ENCODE measurements at regions not wholly inside any gene's neighbourhood (a gene's known extent, or its start where the extent isn't known, plus 50 kb on each side); places are given as distances from the start of the nearest gene placed in this dataset.

GRCh38 chr5:148739023-148739422 is 84.7 kb upstream of the HTR4 start:
- Histone ChIP-seq H2BK12ac (ENCODE audit: low read length) (no peak overlapping the region), H2BK120ac (ENCODE audit: low read depth, low read length) (no peak overlapping the region), H3K4ac (ENCODE audit: low read length) (no peak overlapping the region), H4K8ac (ENCODE audit: low read depth, low read length) (no peak overlapping the region), H3K14ac (ENCODE audit: low read length) (no peak overlapping the region), H3K79me1 (ENCODE audit: low read depth, low read length) (no peaks in the 10 kb centered on the region), H3K36me3 (replicated peaks in 1 of 2; ENCODE audit: control insufficient read depth in 2 of 2, insufficient read depth in 2 of 2, low read length in 2 of 2) (no peaks in the 10 kb centered on the region), H3K27me3 (ENCODE audit: control insufficient read depth in 3 of 3, insufficient read depth in 3 of 3, low read depth in 1 of 3, low read length in 3 of 3) (no peaks in the 10 kb centered on the region), H4K91ac (ENCODE audit: low read depth, low read length, poor library complexity) (no peak overlapping the region), H3K4me1 (ENCODE audit: control insufficient read depth in 2 of 2, insufficient read depth in 1 of 2, low read depth in 1 of 2, low read length in 2 of 2) (no peaks in the 10 kb centered on the region), H3K27ac (replicated peaks; ENCODE audit: low read length) (no peak overlapping the region), H2AFZ (ENCODE audit: low read length) (no peak overlapping the region), H2AK5ac (ENCODE audit: low read depth, low read length) (no peak overlapping the region), H3K9ac (ENCODE audit: low read depth, low read length, poor library complexity) (no peak overlapping the region), H3K18ac (ENCODE audit: low read length) (no peak overlapping the region), H3K4me2 (ENCODE audit: insufficient read depth, low read length, poor library complexity, severe bottlenecking) (no peak overlapping the region), H2BK5ac (ENCODE audit: low read length) (no peak overlapping the region), H2BK15ac (ENCODE audit: low read length) (no peak overlapping the region), H3K4me3 (ENCODE audit: low read length in 2 of 2) (no peak overlapping the region), H3K9me3 (replicated peaks in 1 of 2; ENCODE audit: control insufficient read depth in 2 of 2, insufficient read depth in 1 of 2, low read depth in 1 of 2, low read length in 2 of 2) (no peaks in the 10 kb centered on the region), H3K23ac (ENCODE audit: low read depth, low read length, poor library complexity) (no peak overlapping the region)
- no peak for DNase-seq (ENCODE audit: low spot score)
- WGBS, 2 donors (ENCODE audit: extremely low coverage in 2 of 2, insufficient read length in 2 of 2, insufficient replicate concordance in 1 of 2): no CpG with 5 or more reads among the region's 5 CpGs

GRCh38 chr5:148739524-148739923 is 85.2 kb upstream of the HTR4 start:
- no CpG with 5 or more reads among the region's 2 CpGs for WGBS, 2 donors (ENCODE audit: extremely low coverage in 2 of 2, insufficient read length in 2 of 2, insufficient replicate concordance in 1 of 2)
- no peak overlapping the region for H2BK5ac ChIP-seq (ENCODE audit: low read length)
- H4K8ac ChIP-seq (ENCODE audit: low read depth, low read length): no peak overlapping the region
- H3K14ac ChIP-seq (ENCODE audit: low read length): no peak overlapping the region
- H3K9me3 ChIP-seq (replicated peaks in 1 of 2; ENCODE audit: control insufficient read depth in 2 of 2, insufficient read depth in 1 of 2, low read depth in 1 of 2, low read length in 2 of 2): no peaks in the 10 kb centered on the region
- no peaks in the 10 kb centered on the region for H3K79me1 ChIP-seq (ENCODE audit: low read depth, low read length)
- no peak overlapping the region for H4K91ac ChIP-seq (ENCODE audit: low read depth, low read length, poor library complexity)
- no peak for DNase-seq (ENCODE audit: low spot score)
- no peak overlapping the region for H2AK5ac ChIP-seq (ENCODE audit: low read depth, low read length)
- no peak overlapping the region for H2AFZ ChIP-seq (ENCODE audit: low read length)
- H3K4me2 ChIP-seq (ENCODE audit: insufficient read depth, low read length, poor library complexity, severe bottlenecking): no peak overlapping the region
- H2BK120ac ChIP-seq (ENCODE audit: low read depth, low read length): no peak overlapping the region
- no peak overlapping the region for H2BK15ac ChIP-seq (ENCODE audit: low read length)
- no peaks in the 10 kb centered on the region for H3K27me3 ChIP-seq (ENCODE audit: control insufficient read depth in 3 of 3, insufficient read depth in 3 of 3, low read depth in 1 of 3, low read length in 3 of 3)
- H3K27ac ChIP-seq (replicated peaks; ENCODE audit: low read length): no peak overlapping the region
- H3K9ac ChIP-seq (ENCODE audit: low read depth, low read length, poor library complexity): no peak overlapping the region
- H3K23ac ChIP-seq (ENCODE audit: low read depth, low read length, poor library complexity): no peak overlapping the region
- no peak overlapping the region for H3K4ac ChIP-seq (ENCODE audit: low read length)
- no peak overlapping the region for H3K18ac ChIP-seq (ENCODE audit: low read length)
- H2BK12ac ChIP-seq (ENCODE audit: low read length): no peak overlapping the region
- no peaks in the 10 kb centered on the region for H3K4me1 ChIP-seq (ENCODE audit: control insufficient read depth in 2 of 2, insufficient read depth in 1 of 2, low read depth in 1 of 2, low read length in 2 of 2)
- H3K36me3 ChIP-seq (replicated peaks in 1 of 2; ENCODE audit: control insufficient read depth in 2 of 2, insufficient read depth in 2 of 2, low read length in 2 of 2): no peaks in the 10 kb centered on the region
- H3K4me3 ChIP-seq (ENCODE audit: low read length in 2 of 2): no peak overlapping the region

- no peak overlapping the region for H3K18ac ChIP-seq (ENCODE audit: low read length)
- H2AFZ ChIP-seq (ENCODE audit: low read length): no peak overlapping the region
- H4K91ac ChIP-seq (ENCODE audit: low read depth, low read length, poor library complexity): no peak overlapping the region
Observed at GRCh38 chr5:148740079-148740858, 85.9 kb upstream of the HTR4 start.

GRCh38 chr5:148740966-148741742 is 85.3 kb upstream of the ADRB2 start:
- Histone ChIP-seq H2BK120ac (ENCODE audit: low read depth, low read length) (no peak overlapping the region), H3K79me1 (ENCODE audit: low read depth, low read length) (no peaks in the 10 kb centered on the region), H4K91ac (ENCODE audit: low read depth, low read length, poor library complexity) (no peak overlapping the region), H3K9ac (ENCODE audit: low read depth, low read length, poor library complexity) (no peak overlapping the region), H2BK5ac (ENCODE audit: low read length) (no peak overlapping the region), H3K14ac (ENCODE audit: low read length) (no peak overlapping the region), H4K8ac (ENCODE audit: low read depth, low read length) (no peak overlapping the region), H3K4me2 (ENCODE audit: insufficient read depth, low read length, poor library complexity, severe bottlenecking) (no peak overlapping the region), H3K18ac (ENCODE audit: low read length) (no peak overlapping the region), H3K9me3 (replicated peaks in 1 of 2; ENCODE audit: control insufficient read depth in 2 of 2, insufficient read depth in 1 of 2, low read depth in 1 of 2, low read length in 2 of 2) (no peaks in the 10 kb centered on the region), H3K4me3 (ENCODE audit: low read length in 2 of 2) (no peak overlapping the region), H3K23ac (ENCODE audit: low read depth, low read length, poor library complexity) (no peak overlapping the region), H3K27ac (replicated peaks; ENCODE audit: low read length) (no peak overlapping the region), H3K36me3 (replicated peaks in 1 of 2; ENCODE audit: control insufficient read depth in 2 of 2, insufficient read depth in 2 of 2, low read length in 2 of 2) (no peaks in the 10 kb centered on the region), H3K4ac (ENCODE audit: low read length) (no peak overlapping the region), H2BK15ac (ENCODE audit: low read length) (no peak overlapping the region), H2AK5ac (ENCODE audit: low read depth, low read length) (no peak overlapping the region), H2BK12ac (ENCODE audit: low read length) (no peak overlapping the region), H3K27me3 (ENCODE audit: control insufficient read depth in 3 of 3, insufficient read depth in 3 of 3, low read depth in 1 of 3, low read length in 3 of 3) (no peaks in the 10 kb centered on the region), H3K4me1 (ENCODE audit: control insufficient read depth in 2 of 2, insufficient read depth in 1 of 2, low read depth in 1 of 2, low read length in 2 of 2) (no peaks in the 10 kb centered on the region), H2AFZ (ENCODE audit: low read length) (no peak overlapping the region)
- no CpG with 5 or more reads among the region's 9 CpGs for WGBS, 2 donors (ENCODE audit: extremely low coverage in 2 of 2, insufficient read length in 2 of 2, insufficient replicate concordance in 1 of 2)
- peak; percentile 33 for DNase-seq (ENCODE audit: low spot score)

More at GRCh38 chr5:148740079-148740858, 85.9 kb upstream of the HTR4 start:
- Histone ChIP-seq H2BK5ac (ENCODE audit: low read length) (no peak overlapping the region), H2BK120ac (ENCODE audit: low read depth, low read length) (no peak overlapping the region), H3K14ac (ENCODE audit: low read length) (no peak overlapping the region), H3K4ac (ENCODE audit: low read length) (no peak overlapping the region), H3K4me3 (ENCODE audit: low read length in 2 of 2) (no peak overlapping the region), H2AK5ac (ENCODE audit: low read depth, low read length) (no peak overlapping the region), H3K36me3 (replicated peaks in 1 of 2; ENCODE audit: control insufficient read depth in 2 of 2, insufficient read depth in 2 of 2, low read length in 2 of 2) (no peaks in the 10 kb centered on the region), H3K27ac (replicated peaks; ENCODE audit: low read length) (no peak overlapping the region), H2BK12ac (ENCODE audit: low read length) (no peak overlapping the region), H3K27me3 (ENCODE audit: control insufficient read depth in 3 of 3, insufficient read depth in 3 of 3, low read depth in 1 of 3, low read length in 3 of 3) (no peaks in the 10 kb centered on the region), H4K8ac (ENCODE audit: low read depth, low read length) (no peak overlapping the region), H3K9me3 (replicated peaks in 1 of 2; ENCODE audit: control insufficient read depth in 2 of 2, insufficient read depth in 1 of 2, low read depth in 1 of 2, low read length in 2 of 2) (no peaks in the 10 kb centered on the region), H3K79me1 (ENCODE audit: low read depth, low read length) (no peaks in the 10 kb centered on the region), H3K4me1 (ENCODE audit: control insufficient read depth in 2 of 2, insufficient read depth in 1 of 2, low read depth in 1 of 2, low read length in 2 of 2) (no peaks in the 10 kb centered on the region), H2BK15ac (ENCODE audit: low read length) (no peak overlapping the region), H3K9ac (ENCODE audit: low read depth, low read length, poor library complexity) (no peak overlapping the region), H3K23ac (ENCODE audit: low read depth, low read length, poor library complexity) (no peak overlapping the region), H3K4me2 (ENCODE audit: insufficient read depth, low read length, poor library complexity, severe bottlenecking) (no peak overlapping the region)
- no peak for DNase-seq (ENCODE audit: low spot score)
- no CpG with 5 or more reads among the region's 8 CpGs for WGBS, 2 donors (ENCODE audit: extremely low coverage in 2 of 2, insufficient read length in 2 of 2, insufficient replicate concordance in 1 of 2)

All from neuronal stem cell (in vitro differentiated cells).